ENCODE measurements at regions not wholly inside any gene's neighbourhood (a gene's known extent, or its start where the extent isn't known, plus 50 kb on each side); places are given as distances from the start of the nearest gene placed in this dataset.
A peak's percentile ranks its signal among the peaks of the same experiment; 100 is the strongest.

- Histone ChIP-seq H3K27me3 (ENCODE audit: control insufficient read depth in 4 of 4, insufficient read depth in 4 of 4, low read length in 3 of 4) (no peaks in the 10 kb centered on the region), H3K9me3 (ENCODE audit: control insufficient read depth in 4 of 4, low read length in 3 of 4) (peaks cover 0 to 3% (median 0%) of the 10 kb centered on the region in 4 donors), H3K36me3 (ENCODE audit: control insufficient read depth in 4 of 4, insufficient read depth in 3 of 4, low read depth in 1 of 4, low read length in 3 of 4) (no peaks in the 10 kb centered on the region), H3K4me1 (ENCODE audit: control insufficient read depth in 4 of 4, insufficient read depth in 4 of 4, low read length in 3 of 4) (no peaks in the 10 kb centered on the region), H3K27ac (ENCODE audit: low read depth in 1 of 2, low read length in 2 of 2) (no peak overlapping the region), H3K9ac (ENCODE audit: low read depth in 1 of 2, low read length in 2 of 2) (no peak overlapping the region), H3K4me3 (ENCODE audit: low read depth in 1 of 3, low read length in 3 of 3) (no peak overlapping the region)
- WGBS = 89% methylated on average over 3 of the region's 3 CpGs
- DNase-seq (ENCODE audit: low spot score) = no peak
- TF ChIP-seq TAF1 (conservative IDR thresholded peaks at IDR 0.05) (no peak), NR2F2 (IDR thresholded peaks at IDR 0.05) (peak; percentile 33)
Observed at GRCh38 chr14:48735607-48736006, 850.6 kb downstream of the RPS29 start.

GRCh38 chr14:48731260-48731659 is 854.9 kb downstream of the RPS29 start:
- Histone ChIP-seq H3K9me3 (ENCODE audit: control insufficient read depth in 4 of 4, low read length in 3 of 4) (peaks cover 0 to 3% (median 0%) of the 10 kb centered on the region in 4 donors), H3K36me3 (ENCODE audit: control insufficient read depth in 4 of 4, insufficient read depth in 3 of 4, low read depth in 1 of 4, low read length in 3 of 4) (no peaks in the 10 kb centered on the region), H3K27me3 (ENCODE audit: control insufficient read depth in 4 of 4, insufficient read depth in 4 of 4, low read length in 3 of 4) (no peaks in the 10 kb centered on the region), H3K4me3 (ENCODE audit: low read depth in 1 of 3, low read length in 3 of 3) (no peak overlapping the region), H3K9ac (ENCODE audit: low read depth in 1 of 2, low read length in 2 of 2) (no peak overlapping the region), H3K4me1 (ENCODE audit: control insufficient read depth in 4 of 4, insufficient read depth in 4 of 4, low read length in 3 of 4) (no peaks in the 10 kb centered on the region), H3K27ac (ENCODE audit: low read depth in 1 of 2, low read length in 2 of 2) (no peak overlapping the region)
- 65% methylated on average over 2 of the region's 2 CpGs for WGBS
- DNase-seq (ENCODE audit: low spot score) = no peak
- TF ChIP-seq HNF4A (conservative IDR thresholded peaks at IDR 0.05) = no peak
- TF ChIP-seq NR2F2 (IDR thresholded peaks at IDR 0.05) = no peak
- TF ChIP-seq CTCF (IDR thresholded peaks at IDR 0.05; ENCODE audit: low read depth, low read length, missing input control) = no peak
- TF ChIP-seq GABPA (IDR thresholded peaks at IDR 0.05 in 1 of 2, conservative IDR thresholded peaks at IDR 0.05 in 1 of 2) = no peak
- TF ChIP-seq REST (IDR thresholded peaks at IDR 0.05) = no peak
- no peak for TF ChIP-seq SP1 (IDR thresholded peaks at IDR 0.05)
- no peak for TF ChIP-seq RXRA (IDR thresholded peaks at IDR 0.05)
- no peak for TF ChIP-seq YY1 (IDR thresholded peaks at IDR 0.05)
- no peak for TF ChIP-seq FOXA2 (IDR thresholded peaks at IDR 0.05)
- no peak for TF ChIP-seq MAX (IDR thresholded peaks at IDR 0.05)
- no peak for TF ChIP-seq HNF4G (IDR thresholded peaks at IDR 0.05)
- TF ChIP-seq EGR1 (IDR thresholded peaks at IDR 0.05; ENCODE audit: low read depth in 2 of 2) = no peak
- no peak for TF ChIP-seq JUND (IDR thresholded peaks at IDR 0.05)
- TF ChIP-seq RAD21 (IDR thresholded peaks at IDR 0.05) = no peak
- TF ChIP-seq TAF1 (conservative IDR thresholded peaks at IDR 0.05) = no peak
- no peak for TF ChIP-seq FOXA1 (IDR thresholded peaks at IDR 0.05)
- no peak for TF ChIP-seq ATF3 (IDR thresholded peaks at IDR 0.05)
- no peak for TF ChIP-seq ZBTB33 (IDR thresholded peaks at IDR 0.05)
